DND-41 (cell line): ENCODE measurements at regions not wholly inside any gene's neighbourhood (a gene's known extent, or its start where the extent isn't known, plus 50 kb on each side); places are given as distances from the start of the nearest gene placed in this dataset.

Experiments
- CTCF ChIP-seq: IDR thresholded peaks from 2 replicates; pipeline ENCODE4 v1.5.1; 2012; ENCODE audit warnings: borderline replicate concordance, low read length, moderate library complexity, mild to moderate bottlenecking; ENCODE audit not compliant: poor library complexity, severe bottlenecking; ENCODE audit errors: extremely low read depth
- EZH2 ChIP-seq: IDR thresholded peaks from 3 replicates; pipeline ENCODE4 v1.6.1; 2012; ENCODE audit warnings: borderline replicate concordance, low read depth, mild to moderate bottlenecking, moderate library complexity, low read length, inconsistent platforms; ENCODE audit not compliant: severe bottlenecking

- TF ChIP-seq EZH2: no peak
- TF ChIP-seq CTCF: no peak
Observed at GRCh38 chr4:128488055-128488705, 200.6 kb upstream of the PGRMC2 start.
